H1 (cell line): ENCODE measurements at regions not wholly inside any gene's neighbourhood (a gene's known extent, or its start where the extent isn't known, plus 50 kb on each side); places are given as distances from the start of the nearest gene placed in this dataset.

Experiments
- ATF3 ChIP-seq: IDR thresholded peaks from 2 replicates; pipeline ENCODE4 v1.6.1; 2011; ENCODE audit warnings: low read depth, mild to moderate bottlenecking, low read length; ENCODE audit not compliant: insufficient read depth
- CBX8 ChIP-seq: fragments of 300-800, 300-1000 bp; sonication (generic); IDR thresholded peaks from 2 replicates; pipeline ENCODE4 v1.7.1; 2016; ENCODE audit warnings: low read depth, low read length, borderline replicate concordance
- CHD7 ChIP-seq: fragments of 300-600 bp; sonication (generic); IDR thresholded peaks from 2 replicates; pipeline ENCODE4 v1.7.1; 2012; ENCODE audit warnings: low read length, moderate library complexity, mild to moderate bottlenecking, inconsistent platforms; ENCODE audit not compliant: insufficient replicate concordance
- NANOG ChIP-seq: IDR thresholded peaks from 2 replicates; pipeline ENCODE4 v1.6.1; 2011; ENCODE audit warnings: low read length, low read depth, mild to moderate bottlenecking, inconsistent platforms; ENCODE audit not compliant: insufficient read depth, poor library complexity, severe bottlenecking
- POU5F1 ChIP-seq: IDR thresholded peaks from 2 replicates; pipeline ENCODE4 v1.6.1; 2011; ENCODE audit warnings: low read depth, mild to moderate bottlenecking, low read length, moderate library complexity

- TF ChIP-seq ATF3 (no peak), NANOG (no peak), CHD7 (no peak), POU5F1 (no peak), CBX8 (no peak)
- TF ChIP-seq, all 59 proteins: peak for 0
Observed at GRCh38 chr5:120088412-120088811, 375.7 kb upstream of the PRR16 start (continued).
